ENCODE measurements at regions not wholly inside any gene's neighbourhood (a gene's known extent, or its start where the extent isn't known, plus 50 kb on each side); places are given as distances from the start of the nearest gene placed in this dataset.
"Not testable (repeated sequence)": the region's sequence is repeated elsewhere in the genome, so short reads cannot be mapped to it uniquely, and the experiment has no call there.

DNA sequence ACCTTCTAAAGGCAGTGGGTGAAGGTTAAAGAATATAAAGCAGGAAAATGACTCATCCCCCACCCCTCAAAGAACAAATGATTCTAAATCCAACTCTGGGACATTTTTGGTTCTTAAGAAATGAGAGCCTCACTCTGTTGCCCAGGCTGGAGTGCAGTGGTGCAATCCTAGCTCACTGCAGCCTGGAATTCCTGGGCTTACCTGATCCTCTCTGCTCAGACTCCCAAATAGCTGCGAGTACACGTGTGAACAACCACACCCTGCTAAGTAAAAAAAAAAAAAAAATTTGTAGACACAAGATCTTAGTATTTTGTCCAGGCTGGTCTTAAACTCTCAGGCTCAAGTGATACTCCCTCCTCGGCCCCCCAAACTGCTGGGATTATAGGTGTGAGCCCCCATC, 298.8 kb upstream of the MAF start:
- Mint-ChIP-seq H3K36me3 (no peaks in the 10 kb centered on the region), H3K27me3 (no peaks in the 10 kb centered on the region), H3K9me3 (no peaks in the 10 kb centered on the region), H3K4me3 (no peak overlapping the region), H3K27ac (no peak overlapping the region), H3K4me1 (no peaks in the 10 kb centered on the region)
- no peak for DNase-seq

DNA sequence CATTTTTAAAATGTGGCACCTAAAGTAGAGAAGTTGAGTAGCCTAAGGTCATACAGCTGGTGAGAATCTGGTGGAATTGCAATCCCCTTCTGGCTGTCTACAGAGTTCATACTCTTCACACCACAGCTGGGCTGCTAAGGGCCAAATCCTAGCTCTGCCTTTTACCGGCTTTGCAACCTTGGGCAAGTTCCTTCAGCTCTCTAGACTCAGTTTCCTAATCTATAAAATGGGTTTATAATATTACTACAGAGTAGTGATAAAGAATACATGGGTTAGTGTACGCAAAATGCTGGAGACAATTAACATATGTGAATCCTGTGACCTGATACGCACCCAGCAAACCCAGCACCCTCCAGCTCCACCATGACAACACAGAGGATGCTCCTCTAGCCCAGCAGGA, 298.2 kb upstream of the MAF start:
- DNase-seq = no peak
- Mint-ChIP-seq H3K4me1 (no peaks in the 10 kb centered on the region), H3K4me3 (no peak overlapping the region), H3K36me3 (no peaks in the 10 kb centered on the region), H3K27ac (no peak overlapping the region), H3K27me3 (no peaks in the 10 kb centered on the region), H3K9me3 (no peaks in the 10 kb centered on the region)

DNA sequence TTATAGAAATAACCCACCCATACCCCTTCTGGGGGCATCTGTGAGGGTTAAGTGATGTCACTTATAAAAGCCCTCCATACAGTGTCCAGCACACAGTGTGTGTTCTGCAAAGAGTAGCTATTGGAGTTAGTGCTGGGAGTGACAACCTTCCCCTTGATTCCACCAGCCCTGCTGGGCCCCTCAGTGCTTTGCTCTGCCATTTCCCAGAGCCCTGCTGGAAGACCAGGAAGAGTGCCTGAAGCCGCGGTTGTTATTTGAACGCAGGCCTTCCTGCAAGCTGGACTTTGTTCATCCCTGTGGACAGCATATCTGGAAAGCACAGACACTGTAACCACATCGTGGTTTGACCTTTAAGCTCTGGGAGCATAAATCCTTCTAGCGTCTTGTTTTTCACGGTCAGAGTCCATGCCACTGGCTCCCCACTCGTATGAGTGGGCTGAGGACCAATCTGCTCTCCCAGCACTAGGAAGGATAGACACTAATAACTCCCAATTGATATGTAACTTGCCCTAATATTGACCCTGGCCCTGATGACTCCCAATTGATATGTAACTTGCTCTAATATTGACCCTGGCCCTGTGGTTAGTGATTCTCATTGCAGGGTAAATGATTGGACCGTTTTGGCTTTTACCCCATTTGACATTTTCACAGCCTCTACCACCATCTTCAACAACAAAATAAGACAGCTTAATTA, 297.1 kb upstream of the MAF start:
- Mint-ChIP-seq H3K4me3 (no peak overlapping the region), H3K4me1 (no peaks in the 10 kb centered on the region), H3K9me3 (no peaks in the 10 kb centered on the region), H3K36me3 (no peaks in the 10 kb centered on the region), H3K27me3 (no peaks in the 10 kb centered on the region), H3K27ac (no peak overlapping the region)
- no peak for DNase-seq

DNA sequence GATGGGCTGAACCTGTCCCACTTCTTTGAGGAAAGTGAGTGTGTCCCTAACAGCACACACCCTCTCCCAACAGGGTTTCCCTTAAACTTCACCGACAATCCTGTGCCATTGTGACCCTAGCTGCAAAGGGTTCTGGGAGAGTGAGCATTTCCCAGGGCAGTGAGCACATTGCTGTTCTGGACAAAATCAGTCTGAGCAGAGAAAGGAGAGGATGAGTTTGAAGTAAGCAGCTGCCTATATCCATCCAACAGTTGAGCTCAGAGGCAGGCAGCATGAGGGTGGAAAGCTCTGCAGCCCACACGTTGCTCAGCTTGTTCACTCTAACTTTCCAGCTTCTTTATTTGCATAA, 296.5 kb upstream of the MAF start:
- Mint-ChIP-seq H3K4me3 (no peak overlapping the region), H3K27me3 (no peaks in the 10 kb centered on the region), H3K36me3 (no peaks in the 10 kb centered on the region), H3K27ac (no peak overlapping the region), H3K4me1 (no peaks in the 10 kb centered on the region), H3K9me3 (no peaks in the 10 kb centered on the region)
- DNase-seq = no peak

DNA sequence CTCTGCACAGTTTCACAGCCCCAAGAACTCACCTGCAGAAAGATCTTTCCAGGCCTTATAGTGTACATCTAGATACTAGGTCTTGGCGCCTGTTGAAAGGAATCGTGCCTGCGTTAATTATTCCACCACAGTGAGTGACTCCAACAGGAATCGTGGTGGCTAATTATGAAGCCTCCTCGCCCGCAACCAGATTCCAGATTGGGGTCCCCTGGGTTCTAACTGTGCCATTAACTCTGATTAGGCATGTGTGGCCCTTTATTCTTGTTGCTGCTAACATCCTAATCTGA, 295.3 kb upstream of the MAF start:
- no peaks in the 10 kb centered on the region for H3K4me1 Mint-ChIP-seq
- no peaks in the 10 kb centered on the region for H3K27me3 Mint-ChIP-seq
- DNase-seq = no peak
- no peak overlapping the region for H3K4me3 Mint-ChIP-seq
- no peak overlapping the region for H3K27ac Mint-ChIP-seq
- H3K36me3 Mint-ChIP-seq = no peaks in the 10 kb centered on the region
- H3K9me3 Mint-ChIP-seq = no peaks in the 10 kb centered on the region

DNA sequence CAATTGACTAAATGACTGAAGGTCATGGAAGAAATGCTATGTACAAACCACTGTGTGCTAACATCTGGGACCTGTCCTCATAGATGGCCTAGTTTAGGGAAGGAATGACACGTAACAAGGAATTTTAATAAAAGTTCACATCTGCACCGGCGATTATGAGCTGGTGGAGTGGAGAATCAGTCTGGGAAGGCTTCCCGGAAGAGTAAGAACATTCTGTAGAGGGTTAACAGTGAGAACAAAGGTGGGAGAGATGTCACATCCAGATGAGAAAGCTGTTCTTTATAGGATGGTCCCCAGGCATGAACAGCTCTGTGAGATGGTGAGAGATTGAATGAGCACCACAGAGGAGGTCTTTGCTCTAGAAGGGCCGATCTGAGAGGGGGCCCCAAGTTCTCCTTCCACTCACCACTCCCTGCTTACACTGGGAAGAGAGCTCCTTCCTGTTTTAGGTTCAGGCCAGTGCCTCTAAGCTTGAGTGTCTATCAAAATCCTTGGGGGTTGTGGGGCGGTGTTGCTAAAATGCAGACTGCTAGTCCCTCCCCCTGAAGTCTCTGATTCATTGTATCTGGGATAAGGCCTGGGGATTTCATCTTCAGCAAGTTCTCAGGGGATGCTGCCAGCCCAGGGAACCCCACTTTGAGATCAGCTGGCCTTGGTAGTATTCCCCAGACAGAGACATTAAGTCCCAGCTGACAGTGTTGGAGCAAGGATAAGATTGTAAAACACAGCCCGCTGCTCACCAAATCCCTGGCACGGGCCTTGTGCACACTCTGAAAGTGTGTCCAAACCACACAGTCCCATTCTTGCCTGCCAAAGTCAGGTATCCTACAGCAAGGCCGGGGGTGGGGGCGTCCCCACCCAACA, 294.7 kb upstream of the MAF start:
- H3K36me3 Mint-ChIP-seq = no peaks in the 10 kb centered on the region
- no peak for DNase-seq
- H3K9me3 Mint-ChIP-seq = no peaks in the 10 kb centered on the region
- H3K27me3 Mint-ChIP-seq = no peaks in the 10 kb centered on the region
- no peak overlapping the region for H3K4me3 Mint-ChIP-seq
- no peak overlapping the region for H3K27ac Mint-ChIP-seq
- H3K4me1 Mint-ChIP-seq = no peaks in the 10 kb centered on the region

DNA sequence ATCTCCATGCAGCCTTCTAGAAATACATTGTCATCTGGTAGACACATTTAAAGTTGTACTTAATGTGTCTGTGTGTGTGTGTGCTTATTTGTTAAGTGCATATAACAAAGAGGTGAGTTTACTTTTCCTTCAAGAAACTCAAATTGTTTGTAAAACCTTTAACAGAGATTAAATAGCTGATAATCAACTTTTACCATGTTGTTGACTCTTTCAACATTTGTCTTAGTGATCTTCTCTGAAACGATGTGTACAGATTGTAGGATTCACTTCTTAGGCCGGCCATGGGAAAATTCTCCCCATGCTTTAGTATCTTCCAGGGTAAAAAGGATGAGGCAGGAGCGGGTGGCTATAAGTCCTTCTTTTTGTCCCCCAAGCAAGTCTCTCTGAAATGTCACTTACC, 292.9 kb upstream of the MAF start:
- no peak overlapping the region for H3K4me3 Mint-ChIP-seq
- H3K27ac Mint-ChIP-seq = no peak overlapping the region
- H3K36me3 Mint-ChIP-seq = no peaks in the 10 kb centered on the region
- H3K9me3 Mint-ChIP-seq = no peaks in the 10 kb centered on the region
- no peak for DNase-seq
- no peaks in the 10 kb centered on the region for H3K4me1 Mint-ChIP-seq
- H3K27me3 Mint-ChIP-seq = no peaks in the 10 kb centered on the region

DNA sequence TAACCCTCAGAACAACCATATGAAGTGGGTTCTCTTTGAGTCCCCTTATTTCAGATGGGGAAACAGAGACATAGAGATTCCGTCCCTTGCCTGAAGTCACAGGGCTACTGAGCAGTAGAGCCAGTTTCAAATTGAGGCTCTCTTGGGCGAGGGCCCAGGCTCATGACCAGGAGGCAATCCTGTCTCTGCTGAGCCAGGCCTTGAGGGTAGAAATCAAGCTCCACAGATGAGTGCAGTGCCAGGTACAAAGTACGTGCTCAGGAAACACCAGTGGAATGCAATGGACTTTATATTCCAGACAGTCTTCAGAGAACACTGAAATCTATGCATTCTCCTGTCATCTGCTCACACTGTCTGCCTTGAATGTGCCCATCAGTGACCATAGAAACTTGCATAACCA, 291.7 kb upstream of the MAF start:
- H3K27me3 Mint-ChIP-seq = no peaks in the 10 kb centered on the region
- H3K9me3 Mint-ChIP-seq = no peaks in the 10 kb centered on the region
- no peaks in the 10 kb centered on the region for H3K4me1 Mint-ChIP-seq
- no peaks in the 10 kb centered on the region for H3K36me3 Mint-ChIP-seq
- no peak for DNase-seq
- H3K4me3 Mint-ChIP-seq = no peak overlapping the region
- no peak overlapping the region for H3K27ac Mint-ChIP-seq

DNA sequence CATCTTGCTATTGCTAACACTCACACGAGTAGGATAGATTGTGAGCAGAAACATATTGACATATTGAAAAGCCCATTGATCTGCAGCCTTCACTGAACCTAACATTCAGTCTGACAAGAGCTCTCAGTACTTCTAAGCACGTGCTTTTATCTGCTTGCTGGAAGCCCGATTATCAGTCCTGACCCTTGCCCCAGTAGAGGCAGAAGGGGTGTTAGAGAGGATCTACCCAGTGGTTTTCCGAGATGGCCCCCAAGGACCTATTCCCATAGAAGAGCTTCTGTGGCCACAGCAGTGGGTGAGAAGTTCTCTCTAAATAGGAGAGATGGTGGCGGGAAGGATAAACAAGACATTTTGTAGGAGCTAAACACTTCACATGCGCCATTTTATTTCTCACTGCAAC, 290.9 kb upstream of the MAF start:
- Mint-ChIP-seq H3K9me3 (no peaks in the 10 kb centered on the region), H3K4me3 (no peak overlapping the region), H3K36me3 (no peaks in the 10 kb centered on the region), H3K4me1 (no peaks in the 10 kb centered on the region), H3K27ac (no peak overlapping the region), H3K27me3 (no peaks in the 10 kb centered on the region)
- no peak for DNase-seq

DNA sequence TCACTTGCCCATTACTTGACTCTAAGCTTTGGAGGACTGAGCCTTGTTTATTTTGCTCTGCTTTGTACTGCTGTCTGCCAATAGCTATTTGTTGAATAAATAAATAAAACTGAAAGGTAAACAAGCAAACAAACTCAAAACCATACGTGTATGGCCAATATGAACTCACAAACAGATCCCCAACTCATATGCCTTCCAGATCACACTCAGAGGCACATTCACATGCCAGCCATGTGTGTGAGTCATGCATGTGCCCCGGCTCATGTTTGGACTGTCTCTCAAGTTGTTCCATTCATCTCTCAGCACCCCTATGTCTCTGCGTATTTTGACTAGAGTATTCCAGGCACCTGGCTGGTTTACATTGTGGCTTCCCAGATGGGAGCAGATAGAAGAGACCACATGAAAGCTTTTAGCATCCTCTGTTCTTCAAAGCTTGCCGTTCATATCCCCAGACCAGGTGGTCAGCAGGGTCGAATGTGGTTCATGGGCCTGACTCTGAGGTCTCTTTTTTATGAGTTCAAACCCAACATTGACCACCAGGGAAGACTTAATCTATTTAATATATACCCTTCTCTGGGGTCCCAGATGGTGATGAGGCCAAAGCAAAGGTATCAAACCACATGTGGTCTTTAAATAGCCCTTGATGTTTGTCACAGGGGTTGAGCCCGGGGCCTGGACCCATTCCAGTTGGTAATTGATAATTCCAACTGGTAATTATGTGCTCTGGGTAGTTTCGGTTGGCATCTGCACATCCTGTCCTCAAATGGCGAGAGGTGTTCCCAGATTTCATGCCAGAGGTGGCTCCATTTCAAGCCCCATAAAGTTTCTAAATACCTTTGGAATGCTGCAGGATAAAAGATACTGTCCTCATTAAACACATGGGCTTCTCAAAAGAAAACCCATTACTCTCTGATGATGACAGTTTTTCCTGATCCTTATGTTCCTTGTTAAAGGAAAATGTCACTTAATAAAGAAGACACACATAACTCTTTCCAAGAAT, 287.3 kb upstream of the MAF start:
- no peak for DNase-seq
- H3K36me3 Mint-ChIP-seq = no peaks in the 10 kb centered on the region
- no peak overlapping the region for H3K27ac Mint-ChIP-seq
- H3K4me3 Mint-ChIP-seq = no peak overlapping the region
- H3K4me1 Mint-ChIP-seq = no peaks in the 10 kb centered on the region
- H3K9me3 Mint-ChIP-seq = no peaks in the 10 kb centered on the region
- no peaks in the 10 kb centered on the region for H3K27me3 Mint-ChIP-seq

DNA sequence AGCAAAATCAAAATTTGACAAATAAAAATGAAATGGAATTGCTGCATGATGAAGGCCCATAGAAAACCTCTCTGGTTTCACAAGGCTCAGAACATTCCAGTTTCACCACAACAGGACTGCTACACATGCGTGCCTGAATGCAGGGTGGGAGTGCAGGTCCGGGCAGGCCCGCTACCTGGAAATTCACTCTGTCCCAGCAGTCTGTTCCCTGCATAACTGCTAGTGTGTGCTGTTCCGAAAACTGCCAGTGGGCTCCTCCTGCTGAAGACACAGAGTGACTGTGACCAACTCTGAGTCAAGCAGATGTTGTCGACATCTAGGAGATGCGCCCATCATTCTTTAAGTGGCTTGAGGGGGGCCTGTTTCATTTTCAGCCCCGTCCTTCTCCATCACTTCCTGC, 284.8 kb upstream of the MAF start:
- H3K4me1 Mint-ChIP-seq = no peaks in the 10 kb centered on the region
- H3K9me3 Mint-ChIP-seq = no peaks in the 10 kb centered on the region
- H3K27ac Mint-ChIP-seq = no peak overlapping the region
- no peak overlapping the region for H3K4me3 Mint-ChIP-seq
- no peaks in the 10 kb centered on the region for H3K36me3 Mint-ChIP-seq
- no peak for DNase-seq
- H3K27me3 Mint-ChIP-seq = no peaks in the 10 kb centered on the region

DNA sequence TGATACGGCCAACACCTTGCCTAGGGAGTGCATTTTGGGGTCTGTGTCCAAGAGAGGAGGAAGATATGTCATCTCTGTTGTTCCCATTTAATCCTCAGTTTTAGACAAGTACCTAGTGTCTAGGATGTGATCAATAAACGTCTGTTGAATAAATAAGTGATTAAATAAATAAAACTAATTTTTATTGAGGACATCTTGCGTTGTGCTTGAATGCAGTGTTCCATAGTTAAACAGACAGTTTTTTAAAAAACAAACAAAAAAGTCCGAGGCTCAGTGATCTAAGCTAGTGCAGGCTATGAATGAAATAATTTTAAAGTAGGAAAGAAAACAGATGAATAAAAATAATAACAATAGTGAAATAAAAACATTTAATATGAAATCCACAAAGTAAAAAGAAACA, 283.0 kb upstream of the MAF start:
- H3K27ac Mint-ChIP-seq = no peak overlapping the region
- no peaks in the 10 kb centered on the region for H3K36me3 Mint-ChIP-seq
- no peaks in the 10 kb centered on the region for H3K4me1 Mint-ChIP-seq
- no peaks in the 10 kb centered on the region for H3K9me3 Mint-ChIP-seq
- DNase-seq = no peak
- no peaks in the 10 kb centered on the region for H3K27me3 Mint-ChIP-seq
- no peak overlapping the region for H3K4me3 Mint-ChIP-seq

DNA sequence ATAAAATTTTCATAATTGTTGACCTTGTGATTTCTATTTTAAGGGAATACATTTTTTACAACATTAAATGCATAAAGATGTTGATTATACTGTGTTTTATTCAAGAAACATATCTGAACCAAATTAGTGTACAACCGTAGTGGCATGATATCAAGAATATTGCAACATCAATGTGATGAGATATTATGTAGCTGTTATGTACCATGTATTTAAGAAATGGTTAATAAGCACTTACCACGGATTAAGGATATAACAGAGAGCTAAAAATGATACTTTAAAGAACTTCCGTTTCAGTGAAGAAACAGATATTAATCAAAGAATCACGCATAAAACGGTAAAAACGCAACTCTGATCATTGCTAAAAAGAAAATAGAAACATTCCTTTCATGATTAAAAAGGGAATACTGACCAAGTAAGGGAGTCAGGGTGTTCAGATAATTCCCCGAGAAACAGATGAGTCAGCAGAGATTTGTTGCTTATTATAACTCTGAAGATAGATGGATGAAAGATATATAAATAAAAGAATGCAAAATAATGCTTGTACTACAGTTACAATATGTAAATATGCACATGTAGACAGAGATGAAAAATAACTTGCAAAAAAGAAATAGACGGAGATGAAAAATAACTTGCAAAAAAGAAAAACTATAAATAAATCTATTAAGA, 281.9 kb upstream of the MAF start:
- H3K4me1 Mint-ChIP-seq = no peaks in the 10 kb centered on the region
- no peaks in the 10 kb centered on the region for H3K9me3 Mint-ChIP-seq
- no peak overlapping the region for H3K4me3 Mint-ChIP-seq
- H3K27me3 Mint-ChIP-seq = no peaks in the 10 kb centered on the region
- no peaks in the 10 kb centered on the region for H3K36me3 Mint-ChIP-seq
- no peak overlapping the region for H3K27ac Mint-ChIP-seq
- no peak for DNase-seq

DNA sequence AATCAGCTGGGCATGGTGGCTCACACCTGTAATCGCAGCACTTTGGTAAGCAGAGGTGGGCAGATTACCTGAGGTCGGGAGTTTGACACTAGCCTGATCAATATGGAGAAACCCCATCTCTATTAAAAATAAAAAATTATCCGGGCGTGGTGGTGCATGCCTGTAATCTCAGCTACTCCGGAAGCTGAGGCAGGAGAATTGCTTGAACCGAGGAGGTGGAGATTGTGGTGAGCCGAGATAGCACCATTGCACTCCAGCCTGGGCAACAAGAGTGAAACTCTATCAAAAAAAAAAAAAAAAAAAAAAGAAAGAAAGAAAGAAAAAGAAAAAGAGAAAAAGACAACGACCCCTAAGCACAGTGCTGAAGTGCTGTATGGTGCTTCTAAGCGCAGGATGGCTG, 280.6 kb upstream of the MAF start:
- not testable (repeated sequence) for H3K27me3 Mint-ChIP-seq, H3K9me3 Mint-ChIP-seq, H3K27ac Mint-ChIP-seq, DNase-seq, H3K4me1 Mint-ChIP-seq, H3K4me3 Mint-ChIP-seq, H3K36me3 Mint-ChIP-seq

DNA sequence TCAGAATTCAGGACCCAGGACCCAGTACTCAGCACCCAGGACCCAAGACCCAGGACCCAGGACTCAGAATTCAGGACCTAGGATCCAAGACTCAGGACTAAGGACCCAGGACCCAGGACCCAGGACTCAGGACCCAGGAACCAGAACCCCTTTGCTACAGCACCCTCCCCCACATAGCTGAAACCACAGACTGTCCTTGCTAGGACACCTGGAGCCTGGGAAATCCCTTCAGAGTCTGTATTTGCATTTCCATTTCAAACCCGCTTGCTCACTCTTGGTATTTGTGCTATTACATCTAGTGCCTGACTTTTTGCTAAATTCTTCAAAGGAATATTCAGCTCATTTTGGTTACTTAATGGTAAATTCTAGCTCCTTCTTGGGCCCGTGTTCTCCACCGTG, 275.8 kb upstream of the MAF start:
- Mint-ChIP-seq H3K4me3 (no peak overlapping the region), H3K36me3 (no peaks in the 10 kb centered on the region), H3K4me1 (no peaks in the 10 kb centered on the region)

More for the DNA sequence above, 275.8 kb upstream of the MAF start:
- no peaks in the 10 kb centered on the region for H3K27me3 Mint-ChIP-seq
- no peak overlapping the region for H3K27ac Mint-ChIP-seq
- no peaks in the 10 kb centered on the region for H3K9me3 Mint-ChIP-seq
- DNase-seq = no peak
